GM12865 (cell line): ENCODE measurements at regions not wholly inside any gene's neighbourhood (a gene's known extent, or its start where the extent isn't known, plus 50 kb on each side); places are given as distances from the start of the nearest gene placed in this dataset.

ENCODE experiments used
- DNase-seq: peaks from one replicate; pipeline ENCODE4 v3.0.0; 2010; ENCODE audit warnings: low read depth
- H3K4me3 ChIP-seq: 2 replicates; pipeline ENCODE4 v1.5.1; 2011; ENCODE audit warnings: mild to moderate bottlenecking, low read depth, low read length, control low read depth
- CTCF ChIP-seq: IDR thresholded peaks from 2 replicates; pipeline ENCODE4 v1.5.1; 2011; ENCODE audit warnings: low read length, control low read depth, low read depth, inconsistent platforms; ENCODE audit not compliant: insufficient read depth; ENCODE audit errors: missing control alignments

- no peak for TF ChIP-seq CTCF
- no peak overlapping the region for H3K4me3 ChIP-seq
- no peak for DNase-seq
These were observed 55.5 kb upstream of the PIK3C3 start for GRCh38 chr18:41899535-41899934.

GRCh38 chr18:41893432-41893831 is 61.6 kb upstream of the PIK3C3 start:
- TF ChIP-seq CTCF: no peak
- no peak for DNase-seq
- H3K4me3 ChIP-seq: no peak overlapping the region

- no peak for DNase-seq
- no peak for TF ChIP-seq CTCF
- no peak overlapping the region for H3K4me3 ChIP-seq
These were observed 67.9 kb upstream of the PIK3C3 start for GRCh38 chr18:41887100-41887499.

GRCh38 chr18:41886126-41886807 is 68.8 kb upstream of the PIK3C3 start:
- no peak for DNase-seq
- H3K4me3 ChIP-seq: no peak overlapping the region
- no peak for TF ChIP-seq CTCF

- DNase-seq: no peak
- no peak for TF ChIP-seq CTCF
- H3K4me3 ChIP-seq: no peak overlapping the region
These were observed 73.7 kb upstream of the PIK3C3 start for GRCh38 chr18:41881285-41881684.

GRCh38 chr18:41879256-41879655 is 75.8 kb upstream of the PIK3C3 start:
- DNase-seq: no peak
- no peak for TF ChIP-seq CTCF
- H3K4me3 ChIP-seq: no peak overlapping the region
